ENCODE measurements at regions not wholly inside any gene's neighbourhood (a gene's known extent, or its start where the extent isn't known, plus 50 kb on each side); places are given as distances from the start of the nearest gene placed in this dataset.

DNA sequence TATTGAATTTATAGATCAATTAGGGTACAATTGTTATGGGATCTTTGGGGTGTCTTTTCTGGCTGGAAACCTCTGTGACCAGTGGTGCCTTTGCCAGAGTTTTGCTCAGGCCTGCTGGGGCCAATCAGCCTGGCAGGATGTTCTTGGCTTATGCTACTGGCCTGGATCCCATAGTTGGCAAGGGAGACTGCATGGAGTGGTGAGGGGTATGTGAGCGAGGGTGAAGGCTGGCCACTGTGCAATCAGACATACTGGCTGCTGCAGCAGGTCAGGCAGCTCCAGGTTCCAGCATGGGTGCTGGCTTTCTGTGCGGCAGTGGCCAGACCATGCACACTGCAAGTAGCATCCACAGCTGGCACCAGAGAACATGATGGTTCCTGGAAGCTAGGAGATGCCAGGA, 1053.2 kb upstream of the GBE1 start:
- TF ChIP-seq GATA3 (IDR thresholded peaks at IDR 0.05; ENCODE audit: low read depth, low read length) (no peak), GATA2 (IDR thresholded peaks at IDR 0.05; ENCODE audit: low read depth, low read length) (no peak)
